ENCODE measurements at regions not wholly inside any gene's neighbourhood (a gene's known extent, or its start where the extent isn't known, plus 50 kb on each side); places are given as distances from the start of the nearest gene placed in this dataset.

DNA sequence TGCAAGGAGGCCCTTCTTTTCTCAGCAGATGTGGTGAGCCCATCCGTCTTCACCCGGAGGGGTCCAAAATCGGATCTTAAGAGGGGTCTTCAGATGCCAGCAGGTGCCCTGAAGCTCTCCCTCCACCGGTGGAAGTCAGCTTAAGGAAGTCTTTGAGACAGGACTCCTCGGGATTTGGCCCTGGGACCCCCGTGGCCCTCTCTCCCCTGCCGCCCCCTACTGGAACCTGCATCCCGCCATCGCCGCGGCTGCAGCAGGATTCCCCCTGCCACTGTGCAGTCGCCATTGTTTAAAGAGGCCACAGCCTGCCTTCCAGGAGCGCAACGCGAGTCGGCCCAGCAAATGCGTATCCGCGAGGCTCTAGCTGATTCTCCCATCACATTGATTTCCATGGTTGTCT, 292.5 kb upstream of the ZNF337 start:
- TF ChIP-seq, protein P1, sequence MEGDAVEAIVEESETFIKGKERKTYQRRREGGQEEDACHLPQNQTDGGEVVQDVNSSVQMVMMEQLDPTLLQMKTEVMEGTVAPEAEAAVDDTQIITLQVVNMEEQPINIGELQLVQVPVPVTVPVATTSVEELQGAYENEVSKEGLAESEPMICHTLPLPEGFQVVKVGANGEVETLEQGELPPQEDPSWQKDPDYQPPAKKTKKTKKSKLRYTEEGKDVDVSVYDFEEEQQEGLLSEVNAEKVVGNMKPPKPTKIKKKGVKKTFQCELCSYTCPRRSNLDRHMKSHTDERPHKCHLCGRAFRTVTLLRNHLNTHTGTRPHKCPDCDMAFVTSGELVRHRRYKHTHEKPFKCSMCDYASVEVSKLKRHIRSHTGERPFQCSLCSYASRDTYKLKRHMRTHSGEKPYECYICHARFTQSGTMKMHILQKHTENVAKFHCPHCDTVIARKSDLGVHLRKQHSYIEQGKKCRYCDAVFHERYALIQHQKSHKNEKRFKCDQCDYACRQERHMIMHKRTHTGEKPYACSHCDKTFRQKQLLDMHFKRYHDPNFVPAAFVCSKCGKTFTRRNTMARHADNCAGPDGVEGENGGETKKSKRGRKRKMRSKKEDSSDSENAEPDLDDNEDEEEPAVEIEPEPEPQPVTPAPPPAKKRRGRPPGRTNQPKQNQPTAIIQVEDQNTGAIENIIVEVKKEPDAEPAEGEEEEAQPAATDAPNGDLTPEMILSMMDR (conservative IDR thresholded peaks at IDR 0.05; ENCODE audit: low read depth, low read length): no peak
- TF ChIP-seq EZH2 (IDR thresholded peaks at IDR 0.05; ENCODE audit: borderline replicate concordance, low read depth, low read length, poor library complexity, severe bottlenecking): no peak
